ENCODE measurements at regions not wholly inside any gene's neighbourhood (a gene's known extent, or its start where the extent isn't known, plus 50 kb on each side); places are given as distances from the start of the nearest gene placed in this dataset.

DNA sequence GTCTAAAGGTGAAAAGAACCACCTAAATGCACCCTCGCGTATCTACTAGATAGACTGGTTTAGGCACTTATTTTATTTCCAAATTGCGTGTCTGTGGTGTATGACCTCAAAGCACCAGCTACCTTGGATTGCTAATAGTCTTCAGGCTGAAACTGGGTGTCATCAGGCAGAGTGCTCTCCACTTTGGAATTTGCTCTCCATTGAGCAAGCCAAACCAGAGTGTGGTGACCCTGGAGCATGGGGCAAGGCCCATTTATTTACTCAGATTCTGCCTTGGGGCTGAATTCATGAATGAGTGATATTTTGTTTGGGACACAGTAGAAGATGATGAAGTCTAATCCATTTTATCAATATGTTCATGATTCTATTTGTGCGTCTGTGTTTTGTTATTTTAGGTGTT lies 812.8 kb upstream of the SLC35B3 start:
- no TSS peak for BruUV-seq (replicated peaks)
- no peak overlapping the region for H3K14ac ChIP-seq (replicated peaks; ENCODE audit: low read depth, low read length)
- no peak overlapping the region for H3K23ac ChIP-seq (ENCODE audit: low read depth, low read length)
- no peak overlapping the region for H2AFZ ChIP-seq (replicated peaks; ENCODE audit: low read length, poor library complexity)
- TF ChIP-seq POLR2A (IDR thresholded peaks at IDR 0.05; ENCODE audit: low read depth, low read length) (no peak), MAZ (IDR thresholded peaks at IDR 0.05; ENCODE audit: borderline replicate concordance, low read depth, low read length) (no peak), NFE2L2 (IDR thresholded peaks at IDR 0.05; ENCODE audit: low read depth, low read length) (no peak), ELK1 (IDR thresholded peaks at IDR 0.05; ENCODE audit: borderline replicate concordance, low read depth, low read length) (no peak), CEBPB (IDR thresholded peaks at IDR 0.05; ENCODE audit: low read depth, low read length) (no peak), CHD1 (IDR thresholded peaks at IDR 0.05; ENCODE audit: low read depth, low read length) (no peak), MAFK (IDR thresholded peaks at IDR 0.05; ENCODE audit: low read depth, low read length) (no peak), SMC3 (IDR thresholded peaks at IDR 0.05; ENCODE audit: low read depth, low read length) (no peak), MXI1 (IDR thresholded peaks at IDR 0.05; ENCODE audit: borderline replicate concordance, low read depth, low read length) (no peak), RAD21 (IDR thresholded peaks at IDR 0.05; ENCODE audit: low read length) (no peak), FOS (IDR thresholded peaks at IDR 0.05; ENCODE audit: low read depth, low read length) (no peak)
- TF ChIP-seq, protein P1, sequence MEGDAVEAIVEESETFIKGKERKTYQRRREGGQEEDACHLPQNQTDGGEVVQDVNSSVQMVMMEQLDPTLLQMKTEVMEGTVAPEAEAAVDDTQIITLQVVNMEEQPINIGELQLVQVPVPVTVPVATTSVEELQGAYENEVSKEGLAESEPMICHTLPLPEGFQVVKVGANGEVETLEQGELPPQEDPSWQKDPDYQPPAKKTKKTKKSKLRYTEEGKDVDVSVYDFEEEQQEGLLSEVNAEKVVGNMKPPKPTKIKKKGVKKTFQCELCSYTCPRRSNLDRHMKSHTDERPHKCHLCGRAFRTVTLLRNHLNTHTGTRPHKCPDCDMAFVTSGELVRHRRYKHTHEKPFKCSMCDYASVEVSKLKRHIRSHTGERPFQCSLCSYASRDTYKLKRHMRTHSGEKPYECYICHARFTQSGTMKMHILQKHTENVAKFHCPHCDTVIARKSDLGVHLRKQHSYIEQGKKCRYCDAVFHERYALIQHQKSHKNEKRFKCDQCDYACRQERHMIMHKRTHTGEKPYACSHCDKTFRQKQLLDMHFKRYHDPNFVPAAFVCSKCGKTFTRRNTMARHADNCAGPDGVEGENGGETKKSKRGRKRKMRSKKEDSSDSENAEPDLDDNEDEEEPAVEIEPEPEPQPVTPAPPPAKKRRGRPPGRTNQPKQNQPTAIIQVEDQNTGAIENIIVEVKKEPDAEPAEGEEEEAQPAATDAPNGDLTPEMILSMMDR (conservative IDR thresholded peaks at IDR 0.05; ENCODE audit: low read depth, low read length) = no peak
- TF ChIP-seq, protein P2, sequence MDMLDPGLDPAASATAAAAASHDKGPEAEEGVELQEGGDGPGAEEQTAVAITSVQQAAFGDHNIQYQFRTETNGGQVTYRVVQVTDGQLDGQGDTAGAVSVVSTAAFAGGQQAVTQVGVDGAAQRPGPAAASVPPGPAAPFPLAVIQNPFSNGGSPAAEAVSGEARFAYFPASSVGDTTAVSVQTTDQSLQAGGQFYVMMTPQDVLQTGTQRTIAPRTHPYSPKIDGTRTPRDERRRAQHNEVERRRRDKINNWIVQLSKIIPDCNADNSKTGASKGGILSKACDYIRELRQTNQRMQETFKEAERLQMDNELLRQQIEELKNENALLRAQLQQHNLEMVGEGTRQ (IDR thresholded peaks at IDR 0.05; ENCODE audit: low read depth, low read length) = no peak
- no peaks in the 10 kb centered on the region; the same call in 1 of the 2 replicates for H3K9me1 ChIP-seq (ENCODE audit: insufficient read depth, low read length)
- DNase-seq (no peak), ATAC-seq (ENCODE audit: low read depth) (no peak)
- 80% methylated on average over 1 of the region's 4 CpGs; no CpG with 5 or more reads in 1 of the 2 experiments for WGBS, 2 experiments (ENCODE audit: extremely low coverage in 2 of 2, insufficient read length in 1 of 2)
- H3K4me1 ChIP-seq (ENCODE audit: control insufficient read depth, insufficient read depth, low read length) = no peaks in the 10 kb centered on the region
- no peaks in the 10 kb centered on the region for H4K20me1 ChIP-seq (ENCODE audit: insufficient read depth, low read length)
- no peak overlapping the region for H2BK5ac ChIP-seq (ENCODE audit: low read depth, low read length, poor library complexity, severe bottlenecking)
- H2BK20ac ChIP-seq (ENCODE audit: low read depth, low read length) = no peak overlapping the region
- CTCF ChIA-PET = interaction anchor here (1.0 kb wide), 1 partner anchor 57 kb away, joined by 4 read pairs; no protein-coding TSS in a partner anchor
- dilution Hi-C loops (cut with HindIII; ENCODE audit: low sequenced_read_pairs, unreplicated experiment) (no loop called here), intact Hi-C loops (cut with micrococcal nuclease) (no loop called here), in situ Hi-C loops (cut with MboI; ENCODE audit: low sequenced_read_pairs) (no loop called here)
- no peak overlapping the region for H3K18ac ChIP-seq (ENCODE audit: low read depth, low read length)
- H3K4me2 ChIP-seq (ENCODE audit: low read depth, low read length) = no peak overlapping the region
- no peak overlapping the region for H2AK5ac ChIP-seq (ENCODE audit: low read depth, low read length)
- H3K4ac ChIP-seq (ENCODE audit: low read depth, low read length) = no peak overlapping the region
- no peaks in the 10 kb centered on the region for H3K79me1 ChIP-seq (ENCODE audit: low read depth in 1 of 2, low read length in 2 of 2)
- no peaks in the 10 kb centered on the region; the same call in 1 of the 2 replicates for H3K9me3 ChIP-seq (ENCODE audit: control insufficient read depth, insufficient read depth, low read length)
- no peak overlapping the region for H2BK120ac ChIP-seq (ENCODE audit: low read depth, low read length)
- no peak overlapping the region for H3K4me3 ChIP-seq (ENCODE audit: insufficient read depth, low read depth, low read length)
- H2AK9ac ChIP-seq (replicated peaks; ENCODE audit: low read depth, low read length, poor library complexity) = no peak overlapping the region
- H3K27me3 ChIP-seq (ENCODE audit: control insufficient read depth, insufficient read depth, low read length) = no peaks in the 10 kb centered on the region
- no peaks in the 10 kb centered on the region for H3K36me3 ChIP-seq (ENCODE audit: control insufficient read depth, insufficient read depth, low read length)
- H3K9ac ChIP-seq (ENCODE audit: low read depth, low read length) = no peak overlapping the region
- no peak overlapping the region for H4K8ac ChIP-seq (ENCODE audit: low read depth in 2 of 2, low read length in 2 of 2)
- H4K91ac ChIP-seq (ENCODE audit: insufficient read depth, low read depth, low read length) = no peak overlapping the region
- POLR2A ChIA-PET (ENCODE audit: unreplicated experiment) = no interaction called here
- H3K27ac ChIP-seq (ENCODE audit: insufficient read depth, low read length) = no peak overlapping the region
- no peak overlapping the region for H4K5ac ChIP-seq (ENCODE audit: low read depth, low read length)
- H3K56ac ChIP-seq (ENCODE audit: extremely low read depth, insufficient read depth, low read length) = no peak overlapping the region
- no peak overlapping the region for H2BK15ac ChIP-seq (ENCODE audit: low read depth, low read length)
